ENCODE measurements at regions not wholly inside any gene's neighbourhood (a gene's known extent, or its start where the extent isn't known, plus 50 kb on each side); places are given as distances from the start of the nearest gene placed in this dataset.
A peak's percentile ranks its signal among the peaks of the same experiment; 100 is the strongest.
"Not testable (repeated sequence)": the region's sequence is repeated elsewhere in the genome, so short reads cannot be mapped to it uniquely, and the experiment has no call there.

DNA sequence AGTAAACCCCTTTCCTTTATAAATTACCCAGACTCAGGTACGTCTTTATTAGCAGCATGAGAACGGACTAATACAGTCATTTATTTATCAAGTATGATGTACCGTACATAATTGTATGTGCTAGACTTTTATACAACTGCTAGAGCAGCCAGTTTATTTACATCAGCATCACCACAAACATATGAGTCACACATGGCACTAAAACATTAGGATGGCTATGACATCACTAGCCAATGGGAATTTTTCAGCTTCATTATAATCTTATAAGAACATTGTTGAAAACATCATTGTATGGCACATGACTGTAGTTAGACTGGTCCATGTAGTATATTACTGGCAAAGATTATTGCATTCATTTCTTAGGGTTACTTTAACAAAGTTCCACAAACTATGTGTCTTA, 121.7 kb downstream of the ZMAT3 start:
- Histone ChIP-seq H3K4me1 (no peaks in the 10 kb centered on the region), H3K4me3 (no peak overlapping the region), H3K9me3 (peaks cover 0 to 6% of the 10 kb centered on the region in 2 donors)

GRCh38 chr3:178948546-178948945, 123.1 kb downstream of the ZMAT3 start:
- H3K9me3 ChIP-seq = peaks cover 0 to 6% of the 10 kb centered on the region in 2 donors
- TF ChIP-seq, protein P1, sequence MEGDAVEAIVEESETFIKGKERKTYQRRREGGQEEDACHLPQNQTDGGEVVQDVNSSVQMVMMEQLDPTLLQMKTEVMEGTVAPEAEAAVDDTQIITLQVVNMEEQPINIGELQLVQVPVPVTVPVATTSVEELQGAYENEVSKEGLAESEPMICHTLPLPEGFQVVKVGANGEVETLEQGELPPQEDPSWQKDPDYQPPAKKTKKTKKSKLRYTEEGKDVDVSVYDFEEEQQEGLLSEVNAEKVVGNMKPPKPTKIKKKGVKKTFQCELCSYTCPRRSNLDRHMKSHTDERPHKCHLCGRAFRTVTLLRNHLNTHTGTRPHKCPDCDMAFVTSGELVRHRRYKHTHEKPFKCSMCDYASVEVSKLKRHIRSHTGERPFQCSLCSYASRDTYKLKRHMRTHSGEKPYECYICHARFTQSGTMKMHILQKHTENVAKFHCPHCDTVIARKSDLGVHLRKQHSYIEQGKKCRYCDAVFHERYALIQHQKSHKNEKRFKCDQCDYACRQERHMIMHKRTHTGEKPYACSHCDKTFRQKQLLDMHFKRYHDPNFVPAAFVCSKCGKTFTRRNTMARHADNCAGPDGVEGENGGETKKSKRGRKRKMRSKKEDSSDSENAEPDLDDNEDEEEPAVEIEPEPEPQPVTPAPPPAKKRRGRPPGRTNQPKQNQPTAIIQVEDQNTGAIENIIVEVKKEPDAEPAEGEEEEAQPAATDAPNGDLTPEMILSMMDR (IDR thresholded peaks at IDR 0.05) = no peak
- H3K27ac ChIP-seq = no peak overlapping the region

More for the DNA sequence above, 121.7 kb downstream of the ZMAT3 start:
- no peak for DNase-seq (ENCODE audit: low spot score)
- TF ChIP-seq, protein P1 (IDR thresholded peaks at IDR 0.05) = no peak
- Histone ChIP-seq H3K27ac (no peak overlapping the region), H3K27me3 (no peaks in the 10 kb centered on the region), H3K36me3 (no peaks in the 10 kb centered on the region)

DNA sequence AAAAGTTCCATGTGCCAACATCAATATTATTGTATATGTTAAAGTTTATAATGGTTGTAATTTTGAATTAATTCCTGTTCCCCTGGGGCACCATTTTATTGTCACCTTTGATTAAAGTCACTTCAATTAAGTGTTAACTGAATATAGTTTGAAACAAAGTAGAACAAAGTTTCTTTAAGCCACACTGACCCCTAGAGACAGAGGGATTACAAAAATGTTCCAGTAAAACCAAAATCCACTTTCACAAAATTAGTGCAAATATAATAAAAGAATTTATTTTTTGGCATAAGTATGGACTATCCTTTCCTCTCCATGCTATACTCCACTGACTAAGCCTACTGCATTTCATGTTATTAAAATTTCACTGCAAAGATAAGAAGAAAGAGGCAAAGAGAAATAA, 123.9 kb downstream of the ZMAT3 start:
- H3K36me3 ChIP-seq = no peaks in the 10 kb centered on the region
- H3K4me3 ChIP-seq = no peak overlapping the region
- TF ChIP-seq, protein P1 (IDR thresholded peaks at IDR 0.05) = peak in 1 of 2 donors; percentile 54
- H3K9me3 ChIP-seq = peaks cover 0 to 6% of the 10 kb centered on the region in 2 donors
- DNase-seq (ENCODE audit: low spot score) = no peak
- H3K27me3 ChIP-seq = no peaks in the 10 kb centered on the region
- H3K27ac ChIP-seq = no peak overlapping the region
- H3K4me1 ChIP-seq = no peaks in the 10 kb centered on the region

More at GRCh38 chr3:178948546-178948945, 123.1 kb downstream of the ZMAT3 start:
- no peak for DNase-seq (ENCODE audit: low spot score)
- Histone ChIP-seq H3K4me3 (no peak overlapping the region), H3K36me3 (no peaks in the 10 kb centered on the region), H3K27me3 (no peaks in the 10 kb centered on the region), H3K4me1 (no peaks in the 10 kb centered on the region)

DNA sequence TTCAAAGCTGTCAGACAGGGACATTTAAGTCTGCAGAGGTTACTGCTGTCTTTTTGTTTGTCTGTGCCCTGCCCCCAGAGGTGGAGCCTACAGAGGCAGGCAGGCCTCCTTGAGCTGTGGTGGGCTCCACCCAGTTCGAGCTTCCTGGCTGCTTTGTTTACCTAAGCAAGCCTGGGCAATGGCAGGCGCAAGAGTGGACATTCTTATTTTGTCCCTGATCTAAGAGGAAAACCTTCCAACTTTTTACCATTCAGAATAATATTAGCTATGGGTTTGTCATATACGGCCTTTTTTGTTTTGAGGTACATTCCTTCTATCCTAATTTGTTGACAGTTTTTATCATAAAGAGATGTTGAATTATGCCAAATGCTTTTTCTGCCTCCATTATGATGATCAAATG, 129.3 kb downstream of the ZMAT3 start:
- H3K27me3 ChIP-seq; H3K4me3 ChIP-seq; DNase-seq (ENCODE audit: low spot score); H3K27ac ChIP-seq; H3K36me3 ChIP-seq; H3K9me3 ChIP-seq; H3K4me1 ChIP-seq: not testable (repeated sequence)

DNA sequence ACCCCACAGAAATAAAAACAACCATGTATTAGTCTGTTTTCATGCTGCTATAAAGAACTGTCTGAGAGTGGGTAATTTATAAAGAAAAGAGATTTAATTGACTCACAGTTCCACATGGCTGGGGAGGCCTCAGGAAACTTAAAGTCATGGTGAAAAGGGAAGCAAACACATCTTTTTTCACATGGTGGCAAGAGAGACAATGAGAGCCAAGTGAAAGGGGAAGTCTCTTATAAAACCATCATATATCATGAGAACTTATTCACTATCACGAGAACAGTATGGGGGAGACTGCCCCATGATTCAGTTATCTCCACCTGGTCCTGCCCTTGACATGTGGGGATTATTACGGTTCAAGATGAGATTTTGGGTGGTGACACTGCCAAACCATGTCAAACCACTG, 141.5 kb downstream of the ZMAT3 start:
- no peaks in the 10 kb centered on the region for H3K36me3 ChIP-seq
- peaks cover 3 to 47% of the 10 kb centered on the region in 2 donors for H3K9me3 ChIP-seq
- no peak overlapping the region for H3K4me3 ChIP-seq
- no peaks in the 10 kb centered on the region for H3K27me3 ChIP-seq
- TF ChIP-seq, protein P1 (IDR thresholded peaks at IDR 0.05) = no peak
- H3K4me1 ChIP-seq = no peaks in the 10 kb centered on the region
- no peak for DNase-seq (ENCODE audit: low spot score)
- no peak overlapping the region for H3K27ac ChIP-seq

- H3K27me3 ChIP-seq = no peaks in the 10 kb centered on the region
- no peak for DNase-seq (ENCODE audit: low spot score)
- peaks cover 0 to 29% of the 10 kb centered on the region in 2 donors for H3K9me3 ChIP-seq
- no peaks in the 10 kb centered on the region for H3K4me1 ChIP-seq
- H3K4me3 ChIP-seq = no peak overlapping the region
- no peak overlapping the region for H3K27ac ChIP-seq
- TF ChIP-seq, protein P1 (IDR thresholded peaks at IDR 0.05) = no peak
- H3K36me3 ChIP-seq = no peaks in the 10 kb centered on the region
Measured at GRCh38 chr3:178916223-178916622, 155.4 kb downstream of the ZMAT3 start.

All from right atrium auricular region (tissue), 2 donors.